RWPE2 (cell line): ENCODE measurements at regions not wholly inside any gene's neighbourhood (a gene's known extent, or its start where the extent isn't known, plus 50 kb on each side); places are given as distances from the start of the nearest gene placed in this dataset.

Source experiments
- ATAC-seq: fragments of 200-7000 bp; cut with Tn5 transposase; 3 replicates; pipeline ENCODE4 v1.9.1; 2021; ENCODE audit warnings: low read depth
- DNase-seq: peaks from one replicate; pipeline ENCODE4 v3.0.0-alpha.2; 2020; ENCODE audit warnings: low spot score
- H3K27ac ChIP-seq: fragments of 450-650 bp; 2 replicates; pipeline ENCODE4 v1.5.1; 2017; ENCODE audit warnings: mild to moderate bottlenecking; ENCODE audit not compliant: poor library complexity, severe bottlenecking
- H3K27me3 ChIP-seq: fragments of 250-450 bp; sonication (Bioruptor Pico); 2 replicates; pipeline ENCODE4 v1.5.1; 2021; ENCODE audit warnings: mild to moderate bottlenecking, moderate library complexity; ENCODE audit not compliant: insufficient read depth, poor library complexity, severe bottlenecking
- H3K36me3 ChIP-seq: fragments of 250-450 bp; sonication (Bioruptor Pico); 2 replicates; pipeline ENCODE4 v1.5.1; 2020; ENCODE audit warnings: low read depth, mild to moderate bottlenecking, moderate library complexity
- H3K4me1 ChIP-seq: fragments of 250-450 bp; sonication (Bioruptor Pico); 2 replicates; pipeline ENCODE4 v1.5.1; 2021; ENCODE audit warnings: mild to moderate bottlenecking, moderate library complexity; ENCODE audit not compliant: insufficient read depth, poor library complexity, severe bottlenecking
- H3K4me3 ChIP-seq: fragments of 250-450 bp; sonication (Bioruptor Pico); 2 replicates; pipeline ENCODE4 v1.5.1; 2021; ENCODE audit warnings: mild to moderate bottlenecking, moderate library complexity; ENCODE audit not compliant: severe bottlenecking
- H3K9me3 ChIP-seq: fragments of 250-450 bp; sonication (Bioruptor Pico); 2 replicates; pipeline ENCODE4 v1.5.1; 2021; ENCODE audit warnings: mild to moderate bottlenecking, moderate library complexity; ENCODE audit not compliant: severe bottlenecking
- TF ChIP-seq, protein P1 (sequence below): fragments of 450-650 bp; IDR thresholded peaks from one replicate; pipeline ENCODE4 v1.5.1; 2017; ENCODE audit warnings: mild to moderate bottlenecking, moderate library complexity; ENCODE audit not compliant: poor library complexity, severe bottlenecking

DNA sequence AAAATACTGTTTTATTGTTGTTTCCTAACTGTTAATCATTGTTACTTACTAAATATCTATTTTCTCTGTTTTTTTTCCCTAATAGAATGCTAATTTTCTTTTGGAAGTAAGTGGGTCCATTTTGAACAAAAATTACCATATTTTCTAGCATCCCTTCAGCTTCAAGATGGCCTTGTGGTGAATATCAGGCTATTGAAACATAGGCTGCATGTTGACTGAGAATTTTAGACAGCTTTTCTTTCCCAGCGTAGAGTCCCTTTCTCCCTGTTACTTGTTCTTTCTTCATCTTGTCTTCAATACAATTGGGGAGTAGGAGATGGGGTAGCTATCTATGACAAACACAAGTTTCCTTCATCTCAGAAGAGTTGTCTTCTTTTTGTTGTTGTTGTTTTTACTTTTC is 397.0 kb downstream of the DOK5 start:
- Histone ChIP-seq H3K36me3 (no peaks in the 10 kb centered on the region), H3K9me3 (peaks cover 4% of the 10 kb centered on the region), H3K4me1 (no peaks in the 10 kb centered on the region), H3K27ac (no peak overlapping the region), H3K4me3 (no peak overlapping the region), H3K27me3 (peaks cover 14% of the 10 kb centered on the region)
- DNase-seq = no peak
- TF ChIP-seq, protein P1, sequence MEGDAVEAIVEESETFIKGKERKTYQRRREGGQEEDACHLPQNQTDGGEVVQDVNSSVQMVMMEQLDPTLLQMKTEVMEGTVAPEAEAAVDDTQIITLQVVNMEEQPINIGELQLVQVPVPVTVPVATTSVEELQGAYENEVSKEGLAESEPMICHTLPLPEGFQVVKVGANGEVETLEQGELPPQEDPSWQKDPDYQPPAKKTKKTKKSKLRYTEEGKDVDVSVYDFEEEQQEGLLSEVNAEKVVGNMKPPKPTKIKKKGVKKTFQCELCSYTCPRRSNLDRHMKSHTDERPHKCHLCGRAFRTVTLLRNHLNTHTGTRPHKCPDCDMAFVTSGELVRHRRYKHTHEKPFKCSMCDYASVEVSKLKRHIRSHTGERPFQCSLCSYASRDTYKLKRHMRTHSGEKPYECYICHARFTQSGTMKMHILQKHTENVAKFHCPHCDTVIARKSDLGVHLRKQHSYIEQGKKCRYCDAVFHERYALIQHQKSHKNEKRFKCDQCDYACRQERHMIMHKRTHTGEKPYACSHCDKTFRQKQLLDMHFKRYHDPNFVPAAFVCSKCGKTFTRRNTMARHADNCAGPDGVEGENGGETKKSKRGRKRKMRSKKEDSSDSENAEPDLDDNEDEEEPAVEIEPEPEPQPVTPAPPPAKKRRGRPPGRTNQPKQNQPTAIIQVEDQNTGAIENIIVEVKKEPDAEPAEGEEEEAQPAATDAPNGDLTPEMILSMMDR = no peak
- no peak for ATAC-seq

DNA sequence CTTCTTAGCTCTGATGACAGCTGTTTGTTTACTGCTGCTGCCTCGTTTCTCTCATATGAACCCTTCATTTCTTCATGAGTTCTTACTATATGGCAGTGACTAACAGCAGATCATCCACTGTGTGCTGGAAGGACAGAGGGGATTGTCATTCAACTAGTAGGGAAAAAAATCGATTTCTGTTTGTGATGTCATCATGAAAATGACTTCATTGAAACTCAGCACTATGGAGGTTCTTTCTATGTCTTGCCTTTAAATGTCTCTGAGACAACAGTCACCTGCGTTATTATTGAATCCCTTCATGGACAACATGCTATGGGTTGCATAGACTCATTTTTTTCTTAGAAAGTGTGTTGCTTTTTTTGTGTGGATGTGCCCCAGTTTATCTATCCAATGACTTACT is 394.4 kb downstream of the DOK5 start:
- DNase-seq (no peak), ATAC-seq (no peak)
- no peak overlapping the region for H3K4me3 ChIP-seq
- peaks cover 30% of the 10 kb centered on the region for H3K27me3 ChIP-seq
- no peaks in the 10 kb centered on the region for H3K36me3 ChIP-seq
- H3K4me1 ChIP-seq = no peaks in the 10 kb centered on the region
- TF ChIP-seq, protein P1 = no peak
- peaks cover 4% of the 10 kb centered on the region for H3K9me3 ChIP-seq
- no peak overlapping the region for H3K27ac ChIP-seq

DNA sequence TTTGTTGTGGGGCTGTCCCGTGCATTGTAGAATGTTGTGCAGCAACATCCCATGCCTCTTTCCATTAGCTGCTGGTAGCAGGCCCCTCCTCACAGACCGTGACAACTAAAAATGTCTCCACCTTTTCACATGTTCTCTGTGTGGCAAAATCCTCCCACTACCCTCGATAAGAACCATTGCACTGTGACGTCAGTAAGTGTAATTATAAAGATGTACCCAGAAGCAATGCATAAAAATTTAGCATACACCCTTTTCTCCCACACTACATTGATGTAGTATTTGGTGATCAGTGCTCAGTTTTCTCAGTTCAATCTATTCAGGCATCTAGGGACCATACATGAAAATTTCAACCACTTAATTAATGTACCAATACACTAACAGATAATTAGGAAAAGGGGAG is 389.9 kb downstream of the DOK5 start:
- Histone ChIP-seq H3K4me1 (no peaks in the 10 kb centered on the region), H3K36me3 (no peaks in the 10 kb centered on the region), H3K4me3 (no peak overlapping the region), H3K27me3 (peaks cover 28% of the 10 kb centered on the region), H3K27ac (no peak overlapping the region), H3K9me3 (peaks cover 2% of the 10 kb centered on the region)
- no peak for ATAC-seq
- DNase-seq = no peak
- TF ChIP-seq, protein P1 = no peak

DNA sequence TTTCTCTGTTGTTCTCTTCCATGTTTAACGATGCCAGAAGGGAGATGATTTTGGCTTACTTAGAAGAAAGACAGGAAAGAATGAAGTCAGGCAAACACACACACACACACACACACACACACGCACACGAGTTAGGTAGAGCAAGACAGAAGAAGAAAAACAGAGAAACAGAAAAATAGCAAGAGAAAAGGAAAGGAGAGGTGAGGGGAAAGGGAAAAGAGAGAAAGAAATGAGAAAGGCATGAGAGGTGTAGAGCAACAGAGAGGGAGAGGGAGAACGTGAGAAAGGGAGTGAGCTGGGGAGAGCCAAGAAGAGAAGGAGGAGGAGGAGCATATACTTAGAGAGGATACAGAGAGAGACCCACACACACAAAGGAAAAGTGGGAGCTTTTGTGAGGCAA is 385.3 kb downstream of the DOK5 start:
- ATAC-seq (no peak), DNase-seq (no peak)
- no peaks in the 10 kb centered on the region for H3K4me1 ChIP-seq
- no peaks in the 10 kb centered on the region for H3K36me3 ChIP-seq
- H3K27me3 ChIP-seq = peaks cover 14% of the 10 kb centered on the region
- no peaks in the 10 kb centered on the region for H3K9me3 ChIP-seq
- TF ChIP-seq, protein P1 = no peak
- no peak overlapping the region for H3K27ac ChIP-seq
- no peak overlapping the region for H3K4me3 ChIP-seq

DNA sequence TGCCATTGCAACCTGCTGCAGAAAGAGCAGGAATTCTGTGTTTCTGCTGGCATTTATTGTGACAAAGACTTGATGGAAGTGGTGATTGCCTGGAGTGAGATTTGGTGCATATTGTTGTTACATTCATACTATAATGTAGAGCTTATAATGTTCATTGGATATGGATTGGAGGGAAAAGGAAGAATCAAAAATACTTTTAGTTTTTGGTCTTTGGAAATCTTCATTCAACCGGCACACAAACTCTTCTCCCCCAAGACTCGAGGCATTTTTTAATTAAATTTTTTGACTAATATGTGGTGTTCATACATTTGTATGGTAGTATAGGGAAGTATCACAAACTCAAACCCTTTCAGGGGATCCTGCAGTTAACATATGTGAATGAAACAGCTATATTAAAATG is 380.8 kb downstream of the DOK5 start:
- ATAC-seq = no peak
- H3K9me3 ChIP-seq = no peaks in the 10 kb centered on the region
- peaks cover 11% of the 10 kb centered on the region for H3K27me3 ChIP-seq

More for the DNA sequence above, 380.8 kb downstream of the DOK5 start:
- H3K36me3 ChIP-seq = no peaks in the 10 kb centered on the region
- no peak overlapping the region for H3K4me3 ChIP-seq
- H3K4me1 ChIP-seq = no peaks in the 10 kb centered on the region
- TF ChIP-seq, protein P1 = no peak
- DNase-seq = no peak
- no peak overlapping the region for H3K27ac ChIP-seq
